Left renal pelvis (tissue), 4 donors: ENCODE measurements at regions not wholly inside any gene's neighbourhood (a gene's known extent, or its start where the extent isn't known, plus 50 kb on each side); places are given as distances from the start of the nearest gene placed in this dataset.

Experiments
- DNase-seq, 4 donors: peaks; one replicate each; pipeline ENCODE4 v3.0.0-alpha.2; 2013; ENCODE audit warnings: low read depth in 4 of 4, low spot score in 3 of 4

- no peak for DNase-seq
These were observed 166.6 kb downstream of the KITLG start for GRCh38 chr12:88413646-88414045.

- DNase-seq = no peak
These were observed 164.1 kb downstream of the KITLG start for GRCh38 chr12:88416155-88416554.

- DNase-seq = no peak
These were observed 163.5 kb downstream of the KITLG start for GRCh38 chr12:88416786-88417185.

- DNase-seq = no peak
These were observed 162.7 kb downstream of the KITLG start for GRCh38 chr12:88417531-88417930.

- no peak for DNase-seq
These were observed 161.3 kb downstream of the KITLG start for GRCh38 chr12:88418856-88419497.

GRCh38 chr12:88419794-88420193 is 160.5 kb downstream of the KITLG start:
- DNase-seq = no peak

- no peak for DNase-seq
These were observed 159.8 kb downstream of the KITLG start for GRCh38 chr12:88420457-88420856.

GRCh38 chr12:88424791-88425730 is 155.2 kb downstream of the KITLG start:
- DNase-seq = no peak

- no peak for DNase-seq
These were observed 151.9 kb downstream of the KITLG start for GRCh38 chr12:88428350-88428749.

- DNase-seq = no peak
These were observed 149.0 kb downstream of the KITLG start for GRCh38 chr12:88431246-88431645.

GRCh38 chr12:88432531-88433490 is 147.5 kb downstream of the KITLG start:
- no peak for DNase-seq

GRCh38 chr12:88433997-88434703 is 146.1 kb downstream of the KITLG start:
- no peak for DNase-seq

GRCh38 chr12:88435334-88436076 is 144.8 kb downstream of the KITLG start:
- DNase-seq = no peak

GRCh38 chr12:88437226-88437625 is 143.0 kb downstream of the KITLG start:
- DNase-seq = no peak
